Activated B cell treated with CpG ODN at 0.5 μM for 24 hours (primary cell): ENCODE measurements at regions not wholly inside any gene's neighbourhood (a gene's known extent, or its start where the extent isn't known, plus 50 kb on each side); places are given as distances from the start of the nearest gene placed in this dataset.
"Not testable (repeated sequence)": the region's sequence is repeated elsewhere in the genome, so short reads cannot be mapped to it uniquely, and the experiment has no call there.

Source experiments
- ATAC-seq: fragments of 200-7000 bp; cut with Tn5 transposase; one replicate; pipeline ENCODE4 v1.10.0; 2021; ENCODE audit warnings: low read depth, mild to moderate bottlenecking, moderate library complexity
- CTCF ChIA-PET: fragments of 350-600 bp; sonication (Branson Sonifier 250); formaldehyde crosslinking; loops from one replicate; lab custom pipeline; 2021; ENCODE audit warnings: antibody characterized with exemption; lab: Charles Lee
- POLR2A ChIA-PET: fragments of 350-600 bp; sonication (Branson Sonifier 250); formaldehyde crosslinking; loops from one replicate; lab custom pipeline; 2021; ENCODE audit warnings: antibody characterized with exemption; lab: Charles Lee
- DNase-seq: peaks from one replicate; pipeline ENCODE4 v3.0.0; 2022
- H3K27ac Mint-ChIP-seq: one replicate; pipeline ENCODE4 v1.8.0; 2020; ENCODE audit warnings: mixed read lengths
- H3K27me3 Mint-ChIP-seq: one replicate; pipeline ENCODE4 v1.8.0; 2021; ENCODE audit warnings: mixed read lengths
- H3K36me3 Mint-ChIP-seq: one replicate; pipeline ENCODE4 v1.8.0; 2021; ENCODE audit warnings: low read depth, mixed read lengths
- H3K4me1 Mint-ChIP-seq: one replicate; pipeline ENCODE4 v1.8.0; 2021; ENCODE audit warnings: mixed read lengths
- H3K4me3 Mint-ChIP-seq: one replicate; pipeline ENCODE4 v1.8.0; 2020; ENCODE audit warnings: mild to moderate bottlenecking, mixed read lengths
- H3K9me3 Mint-ChIP-seq: one replicate; pipeline ENCODE4 v1.8.0; 2020; ENCODE audit warnings: mixed read lengths
- CTCF ChIP-seq: fragments of 200-600 bp; IDR thresholded peaks from one replicate; pipeline ENCODE4 v1.8.0; 2022; ENCODE audit warnings: antibody characterized with exemption, mild to moderate bottlenecking
- intact Hi-C: fragments of 100-400 bp; cut with micrococcal nuclease; formaldehyde crosslinking; loops from one replicate; pipeline ENCODE4 v1.15.1; 2024

- Mint-ChIP-seq H3K4me3 (no peak overlapping the region), H3K27me3 (no peaks in the 10 kb centered on the region), H3K36me3 (no peaks in the 10 kb centered on the region), H3K27ac (no peak overlapping the region), H3K4me1 (peaks cover 16% of the 10 kb centered on the region), H3K9me3 (no peaks in the 10 kb centered on the region)
- DNase-seq (no peak), ATAC-seq (no peak)
- ChIA-PET POLR2A (interaction anchor here (1.4 to 1.7 kb wide), 2 partner anchors 14 to 28 kb away, joined by 3 to 4 read pairs; no protein-coding TSS in a partner anchor), CTCF (interaction anchor here (1.8 kb wide), 1 partner anchor 58 kb away, joined by 5 read pairs; no protein-coding TSS in a partner anchor)
- no peak for TF ChIP-seq CTCF
- intact Hi-C loops = no loop called here
Measured at GRCh38 chr20:53857723-53858236, 212.6 kb downstream of the BCAS1 start.

- Mint-ChIP-seq H3K9me3 (no peaks in the 10 kb centered on the region), H3K4me1 (peaks cover 13% of the 10 kb centered on the region)
Measured at GRCh38 chr20:53856300-53857295, 213.8 kb downstream of the BCAS1 start.

GRCh38 chr20:53855733-53856132, 214.7 kb downstream of the BCAS1 start:
- H3K9me3 Mint-ChIP-seq = no peaks in the 10 kb centered on the region
- ATAC-seq = no peak
- intact Hi-C loops = no loop called here
- H3K36me3 Mint-ChIP-seq = no peaks in the 10 kb centered on the region
- POLR2A ChIA-PET = interaction anchor here (0.7 to 1.7 kb wide), 2 partner anchors 9 to 12 kb away, joined by 3 to 4 read pairs; no protein-coding TSS in a partner anchor
- H3K4me3 Mint-ChIP-seq = no peak overlapping the region
- CTCF ChIA-PET = no interaction called here
- no peak for DNase-seq
- H3K27ac Mint-ChIP-seq = no peak overlapping the region
- H3K27me3 Mint-ChIP-seq = no peaks in the 10 kb centered on the region
- peaks cover 13% of the 10 kb centered on the region for H3K4me1 Mint-ChIP-seq
- TF ChIP-seq CTCF = no peak

More at GRCh38 chr20:53856300-53857295, 213.8 kb downstream of the BCAS1 start:
- DNase-seq (no peak), ATAC-seq (no peak)
- Mint-ChIP-seq H3K4me3 (no peak overlapping the region), H3K27me3 (no peaks in the 10 kb centered on the region), H3K27ac (no peak overlapping the region), H3K36me3 (no peaks in the 10 kb centered on the region)
- intact Hi-C loops = no loop called here
- no peak for TF ChIP-seq CTCF
- POLR2A ChIA-PET = interaction anchor here (0.6 to 1.7 kb wide), 3 partner anchors 8 to 38 kb away, joined by 3 to 7 read pairs (median 4); no protein-coding TSS in a partner anchor
- CTCF ChIA-PET = no interaction called here

GRCh38 chr20:53854609-53854926, 215.8 kb downstream of the BCAS1 start:
- H3K36me3 Mint-ChIP-seq, H3K9me3 Mint-ChIP-seq, H3K27ac Mint-ChIP-seq, ATAC-seq, H3K27me3 Mint-ChIP-seq, DNase-seq, POLR2A ChIA-PET, H3K4me3 Mint-ChIP-seq, intact Hi-C loops, CTCF ChIA-PET: not testable (repeated sequence)
- peaks cover 24% of the 10 kb centered on the region for H3K4me1 Mint-ChIP-seq

- ATAC-seq (no peak), DNase-seq (no peak)
- Mint-ChIP-seq H3K4me3 (no peak overlapping the region), H3K27me3 (no peaks in the 10 kb centered on the region), H3K4me1 (peaks cover 31% of the 10 kb centered on the region), H3K36me3 (no peaks in the 10 kb centered on the region), H3K9me3 (no peaks in the 10 kb centered on the region), H3K27ac (no peak overlapping the region)
- CTCF ChIA-PET = no interaction called here
- intact Hi-C loops = no loop called here
- TF ChIP-seq CTCF = no peak
- POLR2A ChIA-PET = interaction anchor here (0.6 kb wide), 1 partner anchor 78 kb away, joined by 4 read pairs; no protein-coding TSS in a partner anchor
Measured at GRCh38 chr20:53853111-53853713, 217.2 kb downstream of the BCAS1 start.
